Lower lobe of right lung (tissue), 2 donors: ENCODE measurements at regions not wholly inside any gene's neighbourhood (a gene's known extent, or its start where the extent isn't known, plus 50 kb on each side); places are given as distances from the start of the nearest gene placed in this dataset.

Experiments
- ATAC-seq, 2 donors: fragments of 200-7000 bp; cut with Tn5 transposase; one replicate each; pipeline ENCODE4 v1.9.1; 2020 to 2022; ENCODE audit warnings: mild to moderate bottlenecking in 2 of 2, moderate library complexity in 2 of 2
- DNase-seq: peaks from one replicate; pipeline ENCODE4 v3.0.0-alpha.2; 2020
- H3K27ac ChIP-seq: fragments of 200-600 bp; one replicate; pipeline ENCODE4 v1.8.0; 2022
- H3K27me3 ChIP-seq: fragments of 200-600 bp; one replicate; pipeline ENCODE4 v1.8.0; 2022; ENCODE audit warnings: low read depth
- H3K36me3 ChIP-seq: fragments of 200-600 bp; one replicate; pipeline ENCODE4 v1.8.0; 2022; ENCODE audit warnings: mild to moderate bottlenecking
- H3K4me1 ChIP-seq: fragments of 200-600 bp; one replicate; pipeline ENCODE4 v1.8.0; 2022
- H3K4me3 ChIP-seq: fragments of 200-600 bp; one replicate; pipeline ENCODE4 v1.8.0; 2022; ENCODE audit warnings: mild to moderate bottlenecking
- H3K9me3 ChIP-seq: fragments of 200-600 bp; one replicate; pipeline ENCODE4 v1.8.0; 2022
- intact Hi-C: fragments of 100-400 bp; cut with DNase I; formaldehyde crosslinking; loops from one replicate; pipeline ENCODE4 v1.11.0; 2022
- TF ChIP-seq, protein P1 (sequence below): fragments of 200-600 bp; IDR thresholded peaks from one replicate; pipeline ENCODE4 v1.8.0; 2022; ENCODE audit warnings: antibody characterized with exemption, mild to moderate bottlenecking
- donor health status: DM: no; HTN: yes; CAD: no; lungs with severe emphysema.

DNA sequence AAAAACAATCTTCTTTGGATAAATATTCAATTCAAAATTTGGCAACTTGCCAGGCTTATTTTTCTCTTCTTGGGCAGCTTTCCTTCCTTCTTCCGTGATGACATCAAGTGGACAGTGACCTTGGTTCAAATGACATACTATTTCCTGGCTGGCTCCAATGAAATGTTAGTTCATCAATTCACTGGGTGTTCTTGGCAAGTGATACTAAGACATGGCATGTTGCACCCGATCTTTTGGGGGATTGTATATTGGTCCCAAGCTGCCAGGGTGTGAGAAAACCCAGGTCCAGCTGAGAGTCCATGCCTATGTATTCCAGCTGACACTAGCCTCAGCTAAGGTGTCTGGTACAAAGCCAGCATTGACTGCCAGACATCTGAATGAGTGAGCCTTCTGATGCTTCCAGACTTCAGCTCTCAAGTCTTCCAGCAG is 252.9 kb downstream of the MAT2B start:
- peak in 1 of 2 donors; percentile 33 for ATAC-seq
- DNase-seq = no peak

DNA sequence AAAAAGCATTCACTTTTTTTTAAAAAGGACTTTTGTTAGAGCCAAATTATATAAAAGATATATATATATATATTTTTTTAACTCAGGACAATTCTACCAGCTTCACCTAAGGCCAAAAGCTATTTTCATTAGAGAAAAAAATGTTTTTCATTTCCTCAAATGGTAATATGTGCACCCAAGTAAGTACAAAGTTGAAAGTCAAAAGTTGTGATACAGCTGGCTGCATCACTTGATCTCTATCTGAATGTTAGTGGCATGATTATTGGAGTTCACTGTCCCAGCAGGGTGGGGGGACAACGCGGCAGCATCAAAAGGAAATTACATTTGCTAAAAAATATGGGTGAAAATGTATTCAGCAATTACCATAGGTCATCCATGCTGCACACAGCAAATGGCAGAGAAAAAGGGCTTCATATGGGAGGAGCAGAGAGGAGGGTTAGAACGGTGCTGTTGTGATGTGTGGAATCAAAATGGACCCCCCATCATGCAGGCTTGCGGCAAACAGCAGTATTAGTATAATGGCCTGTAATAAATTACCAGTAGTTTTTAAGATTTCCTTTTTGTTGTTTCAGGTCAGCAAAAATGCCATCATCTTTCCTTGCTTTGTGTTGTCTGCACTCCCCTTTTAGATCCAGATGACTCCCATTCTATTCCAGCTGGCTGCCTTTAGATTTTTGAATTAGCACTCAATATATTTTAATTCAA is 253.7 kb downstream of the MAT2B start:
- no peak overlapping the region for H3K4me3 ChIP-seq
- no peaks in the 10 kb centered on the region for H3K9me3 ChIP-seq
- ATAC-seq (no peak), DNase-seq (no peak)
- H3K27me3 ChIP-seq = no peaks in the 10 kb centered on the region
- no peaks in the 10 kb centered on the region for H3K36me3 ChIP-seq
- intact Hi-C loops = no loop called here
- H3K4me1 ChIP-seq = no peaks in the 10 kb centered on the region
- TF ChIP-seq, protein P1, sequence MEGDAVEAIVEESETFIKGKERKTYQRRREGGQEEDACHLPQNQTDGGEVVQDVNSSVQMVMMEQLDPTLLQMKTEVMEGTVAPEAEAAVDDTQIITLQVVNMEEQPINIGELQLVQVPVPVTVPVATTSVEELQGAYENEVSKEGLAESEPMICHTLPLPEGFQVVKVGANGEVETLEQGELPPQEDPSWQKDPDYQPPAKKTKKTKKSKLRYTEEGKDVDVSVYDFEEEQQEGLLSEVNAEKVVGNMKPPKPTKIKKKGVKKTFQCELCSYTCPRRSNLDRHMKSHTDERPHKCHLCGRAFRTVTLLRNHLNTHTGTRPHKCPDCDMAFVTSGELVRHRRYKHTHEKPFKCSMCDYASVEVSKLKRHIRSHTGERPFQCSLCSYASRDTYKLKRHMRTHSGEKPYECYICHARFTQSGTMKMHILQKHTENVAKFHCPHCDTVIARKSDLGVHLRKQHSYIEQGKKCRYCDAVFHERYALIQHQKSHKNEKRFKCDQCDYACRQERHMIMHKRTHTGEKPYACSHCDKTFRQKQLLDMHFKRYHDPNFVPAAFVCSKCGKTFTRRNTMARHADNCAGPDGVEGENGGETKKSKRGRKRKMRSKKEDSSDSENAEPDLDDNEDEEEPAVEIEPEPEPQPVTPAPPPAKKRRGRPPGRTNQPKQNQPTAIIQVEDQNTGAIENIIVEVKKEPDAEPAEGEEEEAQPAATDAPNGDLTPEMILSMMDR = no peak
- H3K27ac ChIP-seq = no peak overlapping the region

More for the DNA sequence above, 252.9 kb downstream of the MAT2B start:
- intact Hi-C loops = no loop called here
- Histone ChIP-seq H3K27ac (no peak overlapping the region), H3K4me1 (no peaks in the 10 kb centered on the region), H3K4me3 (no peak overlapping the region), H3K36me3 (no peaks in the 10 kb centered on the region), H3K27me3 (no peaks in the 10 kb centered on the region), H3K9me3 (no peaks in the 10 kb centered on the region)
- TF ChIP-seq, protein P1 = no peak

DNA sequence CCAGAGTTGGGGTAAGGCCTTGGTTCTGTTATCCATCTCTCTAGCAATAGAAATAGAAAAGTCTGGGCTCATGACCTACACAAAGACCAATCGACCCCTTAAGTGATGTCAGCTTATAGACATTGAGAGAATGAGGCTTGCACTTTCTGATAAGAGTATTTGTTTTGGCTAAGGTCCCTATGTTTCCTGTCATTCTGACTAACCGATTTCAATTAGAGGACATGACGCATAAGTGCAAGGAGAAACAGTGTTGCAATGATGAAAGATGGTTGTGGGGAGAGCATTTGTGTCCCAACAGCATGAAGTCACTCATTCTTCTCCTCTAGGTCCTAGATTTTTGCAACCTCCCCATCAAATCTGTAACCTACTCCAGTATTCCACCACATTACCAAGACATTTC is 255.1 kb downstream of the MAT2B start:
- Histone ChIP-seq H3K27me3 (no peaks in the 10 kb centered on the region), H3K36me3 (no peaks in the 10 kb centered on the region), H3K9me3 (no peaks in the 10 kb centered on the region), H3K27ac (no peak overlapping the region), H3K4me1 (no peaks in the 10 kb centered on the region), H3K4me3 (no peak overlapping the region)
- intact Hi-C loops = no loop called here
- TF ChIP-seq, protein P1 = no peak
- ATAC-seq = peak; percentile 56 to 66
- no peak for DNase-seq

DNA sequence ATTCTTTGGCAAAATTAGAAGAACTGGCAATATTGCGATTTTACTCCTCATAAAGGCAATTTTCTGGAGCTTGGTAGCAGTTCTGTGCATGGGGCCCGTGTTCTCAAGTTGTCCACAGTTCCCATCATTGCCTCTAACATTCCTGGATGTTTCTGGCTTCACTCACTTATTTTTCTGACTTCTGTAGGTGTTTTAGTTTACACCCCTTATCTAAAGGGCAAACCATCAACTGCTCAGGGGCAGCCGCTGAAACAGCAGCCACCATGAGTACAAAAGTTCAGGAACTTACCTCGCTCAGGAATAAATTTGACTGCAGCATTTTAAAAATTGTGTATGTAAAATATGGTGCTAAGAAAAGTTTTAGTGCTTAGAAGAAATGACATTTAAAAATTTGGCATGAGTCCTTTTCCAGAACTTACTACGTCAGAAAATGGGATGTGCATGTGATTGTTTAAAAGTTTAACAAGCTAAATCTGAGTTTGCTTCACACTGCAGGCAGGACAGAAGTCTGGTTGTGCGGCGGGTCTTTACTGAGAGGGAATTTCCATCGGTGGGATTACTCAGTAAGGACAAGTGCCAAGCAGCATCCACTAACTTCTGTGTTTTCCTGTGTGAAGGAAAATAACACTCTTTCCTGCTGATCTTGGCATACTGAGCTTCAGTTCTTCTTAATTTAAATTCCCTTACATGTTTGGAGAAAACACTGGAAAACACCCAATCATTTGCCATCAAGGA is 261.7 kb downstream of the MAT2B start:
- TF ChIP-seq, protein P1 = no peak
- intact Hi-C loops = no loop called here
- H3K27ac ChIP-seq = no peak overlapping the region
- no peaks in the 10 kb centered on the region for H3K9me3 ChIP-seq
- no peaks in the 10 kb centered on the region for H3K27me3 ChIP-seq
- DNase-seq (no peak), ATAC-seq (no peak)
- no peaks in the 10 kb centered on the region for H3K36me3 ChIP-seq
- H3K4me3 ChIP-seq = no peak overlapping the region
- no peaks in the 10 kb centered on the region for H3K4me1 ChIP-seq

DNA sequence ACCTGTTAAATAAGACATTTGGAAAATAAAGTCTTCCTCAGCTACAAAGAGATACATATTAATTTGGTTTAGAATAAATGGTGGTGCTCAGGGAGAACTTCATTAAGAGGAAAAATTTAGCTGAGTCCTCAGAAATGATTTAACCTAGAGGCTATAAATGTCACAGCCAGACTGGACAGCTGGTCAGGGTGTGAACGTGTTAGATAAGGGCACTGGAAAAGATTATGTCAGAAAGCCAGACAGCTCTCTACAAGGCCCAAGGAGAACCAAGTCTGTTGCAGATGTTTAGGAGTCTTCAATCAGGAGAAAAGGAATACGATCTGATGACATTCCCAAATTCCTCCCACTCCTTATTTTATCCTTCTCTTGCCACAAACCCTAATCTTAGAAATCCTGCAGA is 265.2 kb downstream of the MAT2B start:
- intact Hi-C loops = no loop called here
- Histone ChIP-seq H3K27ac (no peak overlapping the region), H3K27me3 (no peaks in the 10 kb centered on the region), H3K9me3 (no peaks in the 10 kb centered on the region), H3K4me1 (no peaks in the 10 kb centered on the region), H3K4me3 (no peak overlapping the region), H3K36me3 (no peaks in the 10 kb centered on the region)
- TF ChIP-seq, protein P1 = no peak
- DNase-seq = no peak
- no peak for ATAC-seq
